ENCODE measurements at regions not wholly inside any gene's neighbourhood (a gene's known extent, or its start where the extent isn't known, plus 50 kb on each side); places are given as distances from the start of the nearest gene placed in this dataset.

- TF ChIP-seq CTCF (IDR thresholded peaks at IDR 0.05) (no peak), FOXK1 (CRISPR knock-in tag; IDR thresholded peaks at IDR 0.05) (no peak), GABPB1 (CRISPR knock-in tag; IDR thresholded peaks at IDR 0.05) (no peak)
These were observed 167.8 kb downstream of the RAB28 start for GRCh38 chr4:13316354-13316753.
